ENCODE measurements at regions not wholly inside any gene's neighbourhood (a gene's known extent, or its start where the extent isn't known, plus 50 kb on each side); places are given as distances from the start of the nearest gene placed in this dataset.
"Not testable (repeated sequence)": the region's sequence is repeated elsewhere in the genome, so short reads cannot be mapped to it uniquely, and the experiment has no call there.

- DNase-seq = not testable (repeated sequence)
Measured at GRCh38 chr17:16840219-16840618, 131.7 kb downstream of the TNFRSF13B start.

GRCh38 chr17:16839242-16840175 is 132.4 kb downstream of the TNFRSF13B start:
- DNase-seq = not testable (repeated sequence)

- DNase-seq = not testable (repeated sequence)
Measured at GRCh38 chr17:16838795-16839194, 133.1 kb downstream of the TNFRSF13B start.

GRCh38 chr17:16838287-16838686 is 133.6 kb downstream of the TNFRSF13B start:
- DNase-seq = not testable (repeated sequence)

- DNase-seq = not testable (repeated sequence)
Measured at GRCh38 chr17:16837468-16838266, 134.3 kb downstream of the TNFRSF13B start.

- not testable (repeated sequence) for DNase-seq
Measured at GRCh38 chr17:16836315-16836915, 135.5 kb downstream of the TNFRSF13B start.

GRCh38 chr17:16833517-16833916 is 138.4 kb downstream of the TNFRSF13B start:
- not testable (repeated sequence) for DNase-seq

- DNase-seq = not testable (repeated sequence)
Measured at GRCh38 chr17:16832853-16833252, 139.1 kb downstream of the TNFRSF13B start.

GRCh38 chr17:16832206-16832605 is 139.7 kb downstream of the TNFRSF13B start:
- DNase-seq = not testable (repeated sequence)

- DNase-seq = not testable (repeated sequence)
Measured at GRCh38 chr17:16830770-16831169, 140.7 kb downstream of the CCDC144A start.

- not testable (repeated sequence) for DNase-seq
Measured at GRCh38 chr17:16830219-16830618, 140.2 kb downstream of the CCDC144A start.
